SU-DHL-6 (cell line): ENCODE measurements at regions not wholly inside any gene's neighbourhood (a gene's known extent, or its start where the extent isn't known, plus 50 kb on each side); places are given as distances from the start of the nearest gene placed in this dataset.

Source experiments
- CTCF ChIP-seq: fragments of 200-600 bp; sonication (generic); IDR thresholded peaks from one replicate; pipeline ENCODE4 v1.5.1; 2017; ENCODE audit warnings: antibody characterized with exemption, mild to moderate bottlenecking, low read length, moderate library complexity; ENCODE audit not compliant: insufficient read depth, poor library complexity, severe bottlenecking
- EZH2phosphoT487 ChIP-seq: fragments of 200-600 bp; sonication (generic), shearing (Covaris generic); conservative IDR thresholded peaks from 2 replicates; pipeline ENCODE4 v1.6.1; 2018; ENCODE audit warnings: mild to moderate bottlenecking, antibody characterized with exemption, low read length, moderate library complexity, mixed read lengths

DNA sequence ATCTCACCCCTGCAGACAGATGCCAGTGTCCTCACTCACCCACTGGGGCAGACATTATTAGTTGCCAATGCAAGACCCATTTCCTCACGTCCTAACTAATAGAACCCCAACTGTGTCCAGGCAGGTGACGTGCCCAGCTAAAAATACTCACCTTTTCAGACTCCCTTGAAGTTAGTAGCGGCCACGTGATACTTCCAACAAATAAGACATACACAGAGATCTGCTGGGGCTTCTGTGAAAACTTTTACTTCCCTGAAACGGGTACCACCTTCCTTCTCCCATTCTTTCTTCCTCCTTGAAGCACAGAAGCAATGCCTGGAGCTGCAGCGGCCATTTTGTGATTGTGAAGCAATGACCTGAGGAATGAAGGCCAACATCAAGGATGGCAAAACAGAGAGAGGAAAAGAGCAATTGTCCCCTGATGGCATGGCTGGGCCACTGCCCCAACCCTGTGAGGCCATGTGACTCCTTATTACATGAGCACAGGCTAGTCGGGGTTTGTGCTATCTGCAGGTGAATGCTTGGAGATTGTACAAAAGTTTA lies 74.4 kb upstream of the TMPRSS2 start:
- no peak for TF ChIP-seq CTCF
- no peak for TF ChIP-seq EZH2phosphoT487
